ENCODE measurements at regions not wholly inside any gene's neighbourhood (a gene's known extent, or its start where the extent isn't known, plus 50 kb on each side); places are given as distances from the start of the nearest gene placed in this dataset.

DNA sequence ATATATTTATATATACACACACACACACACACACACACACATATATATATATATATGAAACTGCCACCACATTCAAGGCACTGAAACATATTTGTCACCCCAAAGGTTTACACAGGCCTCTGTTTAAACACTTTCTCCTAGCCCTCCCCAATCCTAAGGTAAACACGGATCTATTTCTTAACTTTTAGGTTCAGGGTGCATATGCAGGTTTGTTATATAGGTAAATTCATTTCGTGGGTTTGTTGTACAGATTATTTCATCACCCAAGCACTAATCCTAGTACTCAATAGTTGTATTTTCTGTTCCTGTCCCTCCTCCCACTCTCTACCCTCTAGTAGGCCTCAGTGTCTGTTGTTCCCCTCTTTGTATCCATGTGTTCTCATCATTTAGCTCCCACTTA is 305.0 kb downstream of the GPR37 start:
- Histone ChIP-seq H3K4me1 (ENCODE audit: control insufficient read depth, insufficient read depth, low read length, unreplicated experiment) (no peaks in the 10 kb centered on the region), H3K27me3 (ENCODE audit: insufficient read depth, low read length) (no peaks in the 10 kb centered on the region), H2AFZ (ENCODE audit: low read length, unreplicated experiment) (no peak overlapping the region), H3K4me3 (ENCODE audit: low read depth, low read length) (no peak overlapping the region), H3K27ac (ENCODE audit: low read depth, low read length) (no peak overlapping the region), H3K79me2 (ENCODE audit: control insufficient read depth, insufficient read depth, low read length, unreplicated experiment) (no peaks in the 10 kb centered on the region), H3K36me3 (ENCODE audit: insufficient read depth, low read length) (no peaks in the 10 kb centered on the region)

DNA sequence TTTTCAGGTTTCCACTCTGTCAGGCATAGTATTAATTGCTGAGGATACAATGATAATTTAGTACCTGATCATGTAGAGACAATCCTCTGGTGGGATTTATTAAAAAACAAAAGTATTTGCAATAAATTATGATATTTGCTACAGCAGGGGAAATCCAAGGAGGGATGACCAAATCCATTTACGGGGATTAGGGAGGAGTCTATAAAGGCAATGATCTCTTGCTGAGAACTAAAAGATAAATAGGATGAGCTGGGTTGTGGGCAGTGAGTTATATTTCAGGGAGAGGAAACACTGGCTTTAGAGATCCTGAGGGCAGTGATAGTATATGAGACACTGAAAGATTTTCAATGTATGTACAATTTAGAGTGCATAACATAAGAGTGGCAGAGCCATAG is 305.5 kb downstream of the GPR37 start:
- Histone ChIP-seq H3K4me3 (ENCODE audit: low read depth, low read length) (no peak overlapping the region), H3K4me1 (ENCODE audit: control insufficient read depth, insufficient read depth, low read length, unreplicated experiment) (no peaks in the 10 kb centered on the region), H3K36me3 (ENCODE audit: insufficient read depth, low read length) (no peaks in the 10 kb centered on the region), H3K79me2 (ENCODE audit: control insufficient read depth, insufficient read depth, low read length, unreplicated experiment) (no peaks in the 10 kb centered on the region), H3K27ac (ENCODE audit: low read depth, low read length) (no peak overlapping the region), H3K27me3 (ENCODE audit: insufficient read depth, low read length) (no peaks in the 10 kb centered on the region), H2AFZ (ENCODE audit: low read length, unreplicated experiment) (no peak overlapping the region)

DNA sequence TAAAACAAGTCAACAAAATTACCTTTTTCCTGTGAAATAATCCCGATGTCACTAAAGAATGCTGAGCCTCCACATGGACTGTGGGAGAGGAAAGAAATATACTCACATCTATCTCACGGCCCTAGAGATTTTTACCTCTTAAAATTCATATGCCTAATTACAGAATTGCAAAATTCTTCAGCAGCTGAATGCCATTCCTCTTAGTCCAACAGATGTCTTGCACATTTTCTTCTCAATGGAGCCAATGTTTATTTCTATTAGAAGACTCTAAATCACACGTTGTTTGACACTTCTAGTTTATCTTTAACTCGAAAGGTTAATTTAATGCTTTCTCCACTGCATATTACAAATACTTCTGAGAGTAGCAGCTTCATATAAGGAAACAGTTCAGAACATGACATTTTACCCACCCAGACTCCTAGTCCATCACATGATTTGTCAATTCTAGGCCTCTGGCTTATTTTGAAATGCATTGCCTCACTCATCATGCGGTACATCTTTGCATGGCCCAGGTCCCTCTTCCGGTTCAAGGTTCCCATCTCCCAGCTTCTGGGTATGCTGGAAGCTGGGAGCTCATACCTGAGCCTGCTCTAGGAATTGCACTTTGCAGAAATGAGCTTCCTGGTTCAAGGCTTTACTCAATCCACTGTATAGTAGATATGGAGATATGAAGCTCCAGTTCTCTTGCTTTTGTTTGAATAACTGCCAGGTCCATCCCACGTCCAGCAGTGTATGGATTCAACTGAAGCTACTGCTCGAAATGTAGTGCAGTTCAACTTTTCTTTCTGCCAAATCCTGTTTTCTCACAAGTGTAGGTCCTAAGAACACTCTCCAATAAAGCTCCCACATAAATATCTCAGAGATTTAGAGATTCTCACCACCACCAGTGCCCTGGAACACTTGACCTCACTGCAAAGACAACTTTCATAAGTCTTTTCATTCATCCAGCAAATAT is 306.2 kb downstream of the GPR37 start:
- no peak overlapping the region for H3K27ac ChIP-seq (ENCODE audit: low read depth, low read length)
- H3K27me3 ChIP-seq (ENCODE audit: insufficient read depth, low read length): no peaks in the 10 kb centered on the region
- H3K4me1 ChIP-seq (ENCODE audit: control insufficient read depth, insufficient read depth, low read length, unreplicated experiment): no peaks in the 10 kb centered on the region
- no peaks in the 10 kb centered on the region for H3K79me2 ChIP-seq (ENCODE audit: control insufficient read depth, insufficient read depth, low read length, unreplicated experiment)
- H3K4me3 ChIP-seq (ENCODE audit: low read depth, low read length): no peak overlapping the region
- no peak overlapping the region for H2AFZ ChIP-seq (ENCODE audit: low read length, unreplicated experiment)
- no peaks in the 10 kb centered on the region for H3K36me3 ChIP-seq (ENCODE audit: insufficient read depth, low read length)

DNA sequence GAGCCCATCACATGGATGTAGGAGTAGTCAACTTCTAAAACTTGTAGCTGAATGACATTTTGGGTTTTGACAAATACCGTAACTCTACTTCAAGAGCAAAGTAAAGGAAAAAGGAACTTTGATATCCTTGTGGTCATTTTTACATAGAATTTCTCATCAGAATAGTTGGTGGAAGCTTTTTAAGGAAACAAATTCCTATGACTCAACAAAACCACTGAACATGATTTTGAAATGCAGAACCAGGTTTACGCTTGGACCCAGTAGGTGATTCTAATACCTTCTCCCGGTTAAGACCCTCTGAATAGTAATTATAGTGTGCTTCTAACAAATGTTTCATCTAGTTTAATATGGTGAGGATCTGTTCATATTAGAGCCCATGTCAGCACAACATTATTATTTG is 307.8 kb downstream of the GPR37 start:
- Histone ChIP-seq H3K79me2 (ENCODE audit: control insufficient read depth, insufficient read depth, low read length, unreplicated experiment) (no peaks in the 10 kb centered on the region), H3K27ac (ENCODE audit: low read depth, low read length) (no peak overlapping the region), H3K4me3 (ENCODE audit: low read depth, low read length) (no peak overlapping the region), H2AFZ (ENCODE audit: low read length, unreplicated experiment) (no peak overlapping the region), H3K27me3 (ENCODE audit: insufficient read depth, low read length) (no peaks in the 10 kb centered on the region), H3K4me1 (ENCODE audit: control insufficient read depth, insufficient read depth, low read length, unreplicated experiment) (no peaks in the 10 kb centered on the region), H3K36me3 (ENCODE audit: insufficient read depth, low read length) (no peaks in the 10 kb centered on the region)

DNA sequence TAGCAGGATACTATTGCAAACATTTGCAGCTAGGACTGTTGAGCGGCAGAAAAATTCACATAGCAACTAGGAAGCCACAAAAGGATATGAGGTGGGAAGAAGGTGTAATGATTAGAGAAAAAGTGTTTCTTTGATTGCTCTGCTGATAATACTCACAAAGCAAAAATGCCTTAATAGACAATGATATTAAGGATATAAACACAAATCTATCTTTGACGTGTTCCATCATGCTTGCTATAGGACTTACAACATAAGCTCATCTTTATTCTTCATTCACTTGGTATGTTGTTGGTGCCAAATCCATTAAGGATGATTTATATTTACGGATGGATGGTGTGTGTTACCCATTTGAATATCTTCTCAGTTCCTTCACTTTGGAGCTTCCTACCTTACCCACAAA is 309.3 kb downstream of the GPR37 start:
- H2AFZ ChIP-seq (ENCODE audit: low read length, unreplicated experiment): no peak overlapping the region
- H3K36me3 ChIP-seq (ENCODE audit: insufficient read depth, low read length): no peaks in the 10 kb centered on the region

DNA sequence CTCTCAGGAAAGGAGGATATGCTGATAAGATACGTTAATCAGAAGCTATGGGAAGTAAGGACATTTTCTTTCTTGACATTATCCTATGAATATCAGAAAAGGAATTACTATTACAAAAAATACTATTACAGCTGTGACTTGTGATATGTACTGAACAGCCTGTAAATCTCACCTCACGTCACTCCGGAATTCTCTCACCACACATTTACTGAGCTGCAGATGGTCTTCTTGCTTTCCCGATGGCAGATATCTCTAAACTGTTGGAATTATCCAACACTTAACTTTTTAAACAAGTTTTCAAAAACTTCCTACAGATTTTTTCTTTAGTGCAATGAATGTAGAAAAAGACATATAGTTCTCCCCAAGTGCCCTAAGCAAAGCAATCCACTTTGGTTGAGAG is 313.4 kb downstream of the GPR37 start:
- Histone ChIP-seq H3K4me3 (ENCODE audit: low read depth, low read length) (no peak overlapping the region), H3K36me3 (ENCODE audit: insufficient read depth, low read length) (no peaks in the 10 kb centered on the region), H3K79me2 (ENCODE audit: control insufficient read depth, insufficient read depth, low read length, unreplicated experiment) (no peaks in the 10 kb centered on the region), H3K4me1 (ENCODE audit: control insufficient read depth, insufficient read depth, low read length, unreplicated experiment) (no peaks in the 10 kb centered on the region), H3K27me3 (ENCODE audit: insufficient read depth, low read length) (no peaks in the 10 kb centered on the region), H3K27ac (ENCODE audit: low read depth, low read length) (no peak overlapping the region), H2AFZ (ENCODE audit: low read length, unreplicated experiment) (no peak overlapping the region)

More for the DNA sequence above, 309.3 kb downstream of the GPR37 start:
- Histone ChIP-seq H3K79me2 (ENCODE audit: control insufficient read depth, insufficient read depth, low read length, unreplicated experiment) (no peaks in the 10 kb centered on the region), H3K4me1 (ENCODE audit: control insufficient read depth, insufficient read depth, low read length, unreplicated experiment) (no peaks in the 10 kb centered on the region), H3K4me3 (ENCODE audit: low read depth, low read length) (no peak overlapping the region), H3K27ac (ENCODE audit: low read depth, low read length) (no peak overlapping the region), H3K27me3 (ENCODE audit: insufficient read depth, low read length) (no peaks in the 10 kb centered on the region)

DNA sequence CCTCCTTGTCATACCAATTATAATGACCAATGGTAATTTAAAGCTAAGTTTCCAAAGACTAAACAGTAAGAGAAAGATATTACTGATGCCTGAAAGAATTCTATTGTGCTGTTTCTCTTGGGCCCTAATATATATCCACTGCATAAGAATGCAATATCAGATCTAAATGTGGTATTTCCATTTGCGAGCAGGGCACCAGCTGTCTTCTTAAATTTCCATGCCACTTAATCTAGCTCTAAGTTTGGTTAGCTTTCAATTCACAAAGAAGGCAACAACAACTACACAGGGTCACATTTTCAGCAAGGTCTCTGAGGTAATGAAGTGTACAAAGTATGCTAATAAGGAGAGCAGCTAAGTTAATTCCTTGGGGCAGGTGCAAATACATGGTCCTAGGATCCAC is 315.7 kb downstream of the GPR37 start:
- Histone ChIP-seq H3K79me2 (ENCODE audit: control insufficient read depth, insufficient read depth, low read length, unreplicated experiment) (no peaks in the 10 kb centered on the region), H2AFZ (ENCODE audit: low read length, unreplicated experiment) (no peak overlapping the region), H3K27ac (ENCODE audit: low read depth, low read length) (no peak overlapping the region), H3K4me3 (ENCODE audit: low read depth, low read length) (no peak overlapping the region), H3K36me3 (ENCODE audit: insufficient read depth, low read length) (no peaks in the 10 kb centered on the region), H3K27me3 (ENCODE audit: insufficient read depth, low read length) (no peaks in the 10 kb centered on the region), H3K4me1 (ENCODE audit: control insufficient read depth, insufficient read depth, low read length, unreplicated experiment) (no peaks in the 10 kb centered on the region)

DNA sequence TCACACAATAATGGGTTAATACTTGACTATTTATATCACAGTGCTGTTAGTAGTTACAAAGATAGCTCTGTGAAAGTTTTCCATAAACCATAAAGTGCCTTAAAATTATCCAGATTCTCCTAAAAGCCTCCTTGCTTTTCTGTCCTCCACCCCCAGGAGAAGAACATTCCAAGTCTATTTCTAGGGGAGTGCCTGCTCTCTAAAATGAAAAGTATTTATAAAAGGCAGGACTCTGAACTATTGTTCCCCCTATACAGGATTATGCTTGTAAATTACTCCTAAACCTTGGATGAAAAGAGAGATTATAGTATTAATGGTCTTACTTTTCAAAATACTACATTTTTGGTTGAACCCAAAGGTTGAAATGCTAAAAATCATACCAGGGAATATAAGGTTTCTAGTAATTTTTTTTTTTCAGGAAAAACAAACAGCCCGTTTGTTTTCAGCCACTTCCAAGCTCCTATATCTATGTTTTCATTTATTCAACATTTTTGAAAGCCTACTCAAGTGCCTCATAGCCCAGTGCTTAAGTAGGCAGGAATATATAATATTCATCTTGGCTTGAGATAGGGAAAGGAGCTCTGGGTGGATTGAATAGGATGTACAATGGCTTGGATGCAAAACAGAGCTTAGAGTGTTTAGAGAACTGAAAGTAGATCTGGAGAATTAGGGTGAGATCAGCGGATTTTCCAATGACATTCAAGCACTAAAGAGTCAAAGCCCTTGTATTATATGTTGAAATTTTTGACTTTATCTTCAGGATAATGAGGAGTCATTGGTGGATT is 320.7 kb downstream of the GPR37 start:
- H3K36me3 ChIP-seq (ENCODE audit: insufficient read depth, low read length): no peaks in the 10 kb centered on the region
- no peaks in the 10 kb centered on the region for H3K4me1 ChIP-seq (ENCODE audit: control insufficient read depth, insufficient read depth, low read length, unreplicated experiment)
- H3K27ac ChIP-seq (ENCODE audit: low read depth, low read length): no peak overlapping the region
- H3K79me2 ChIP-seq (ENCODE audit: control insufficient read depth, insufficient read depth, low read length, unreplicated experiment): no peaks in the 10 kb centered on the region
- no peaks in the 10 kb centered on the region for H3K27me3 ChIP-seq (ENCODE audit: insufficient read depth, low read length)
- no peak overlapping the region for H2AFZ ChIP-seq (ENCODE audit: low read length, unreplicated experiment)
- no peak overlapping the region for H3K4me3 ChIP-seq (ENCODE audit: low read depth, low read length)

DNA sequence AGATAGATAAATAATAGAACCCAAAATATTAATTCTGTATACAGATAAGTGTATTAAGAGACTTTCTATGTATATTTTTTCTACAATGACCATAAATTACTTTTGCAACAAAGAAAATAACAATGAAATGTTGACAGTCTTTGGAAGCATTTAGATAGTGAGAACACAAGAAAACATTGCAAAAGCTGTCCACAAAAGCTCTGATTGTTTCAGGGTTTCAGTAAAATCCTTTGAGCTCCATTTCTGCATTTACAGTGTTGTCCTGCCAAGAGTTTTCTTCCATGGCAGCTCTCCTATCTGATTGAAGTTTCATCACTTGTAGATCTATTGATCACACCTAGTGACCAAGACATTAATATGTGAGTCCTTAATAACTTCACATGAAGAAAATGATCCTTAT is 321.8 kb downstream of the GPR37 start:
- H3K79me2 ChIP-seq (ENCODE audit: control insufficient read depth, insufficient read depth, low read length, unreplicated experiment): no peaks in the 10 kb centered on the region
- no peak overlapping the region for H3K4me3 ChIP-seq (ENCODE audit: low read depth, low read length)
- H3K36me3 ChIP-seq (ENCODE audit: insufficient read depth, low read length): no peaks in the 10 kb centered on the region
- no peaks in the 10 kb centered on the region for H3K27me3 ChIP-seq (ENCODE audit: insufficient read depth, low read length)
- H2AFZ ChIP-seq (ENCODE audit: low read length, unreplicated experiment): no peak overlapping the region
- no peak overlapping the region for H3K27ac ChIP-seq (ENCODE audit: low read depth, low read length)
- no peaks in the 10 kb centered on the region for H3K4me1 ChIP-seq (ENCODE audit: control insufficient read depth, insufficient read depth, low read length, unreplicated experiment)

DNA sequence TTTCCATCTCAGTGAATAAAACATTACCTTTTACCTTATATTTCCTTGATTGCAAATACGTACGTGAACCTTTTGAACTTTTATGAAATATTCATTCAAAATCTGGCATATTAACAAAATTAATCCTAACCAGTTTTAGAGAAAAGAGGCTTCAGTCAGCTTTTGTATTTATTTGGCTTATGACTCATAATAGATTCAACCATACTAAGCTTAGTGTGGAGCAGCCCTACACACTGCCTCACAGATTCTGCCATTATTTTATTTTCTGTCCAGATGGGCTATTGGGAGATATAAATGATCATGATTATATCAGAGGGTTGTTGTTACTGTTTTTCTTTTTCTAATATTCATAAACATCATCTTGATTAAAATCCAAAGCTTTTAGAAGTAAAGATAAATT is 325.5 kb downstream of the GPR37 start:
- no peaks in the 10 kb centered on the region for H3K27me3 ChIP-seq (ENCODE audit: insufficient read depth, low read length)
- no peaks in the 10 kb centered on the region for H3K4me1 ChIP-seq (ENCODE audit: control insufficient read depth, insufficient read depth, low read length, unreplicated experiment)
- no peaks in the 10 kb centered on the region for H3K36me3 ChIP-seq (ENCODE audit: insufficient read depth, low read length)
- H2AFZ ChIP-seq (ENCODE audit: low read length, unreplicated experiment): no peak overlapping the region
- H3K79me2 ChIP-seq (ENCODE audit: control insufficient read depth, insufficient read depth, low read length, unreplicated experiment): no peaks in the 10 kb centered on the region
- no peak overlapping the region for H3K4me3 ChIP-seq (ENCODE audit: low read depth, low read length)
- no peak overlapping the region for H3K27ac ChIP-seq (ENCODE audit: low read depth, low read length)
